SK-N-SH treated with all-trans-retinoic acid at 6 μM for 48 hours (cell line): ENCODE measurements at regions not wholly inside any gene's neighbourhood (a gene's known extent, or its start where the extent isn't known, plus 50 kb on each side); places are given as distances from the start of the nearest gene placed in this dataset.

ENCODE experiments used
- ATAC-seq: fragments of 200-7000 bp; cut with Tn5 transposase; 3 replicates; pipeline ENCODE4 v1.9.1; 2020; ENCODE audit warnings: mild to moderate bottlenecking, moderate library complexity
- ARNTL ChIP-seq: fragments of 450-650 bp; formaldehyde crosslinking; IDR thresholded peaks from 2 replicates; pipeline ENCODE4 v1.5.0; 2020; ENCODE audit warnings: low read depth, mild to moderate bottlenecking, moderate library complexity, borderline replicate concordance
- BACH2 ChIP-seq: fragments of 250-450 bp; sonication (Bioruptor Pico); IDR thresholded peaks from 2 replicates; pipeline ENCODE4 v1.9.0; 2021; ENCODE audit warnings: mild to moderate bottlenecking, borderline replicate concordance
- CSDC2 ChIP-seq: fragments of 250-450 bp; sonication (Bioruptor Pico); IDR thresholded peaks from 2 replicates; pipeline ENCODE4 v1.5.0; 2020; ENCODE audit warnings: mild to moderate bottlenecking, moderate library complexity
- ESRRG ChIP-seq: fragments of 250-450 bp; sonication (Bioruptor Pico); IDR thresholded peaks from 2 replicates; pipeline ENCODE4 v1.6.1; 2021; ENCODE audit warnings: mild to moderate bottlenecking
- GLIS3 ChIP-seq: fragments of 250-450 bp; sonication (Bioruptor Pico); IDR thresholded peaks from 2 replicates; pipeline ENCODE4 v1.5.0; 2020; ENCODE audit warnings: mild to moderate bottlenecking, moderate library complexity
- ISL1 ChIP-seq: fragments of 250-450 bp; sonication (Bioruptor Pico); IDR thresholded peaks from 2 replicates; pipeline ENCODE4 v2.1.2; 2022; ENCODE audit warnings: mild to moderate bottlenecking, moderate library complexity
- PPARA ChIP-seq: fragments of 250-450 bp; sonication (Bioruptor Pico); IDR thresholded peaks from 2 replicates; pipeline ENCODE4 v1.5.0; 2020; ENCODE audit warnings: mild to moderate bottlenecking, borderline replicate concordance
- RARB ChIP-seq: fragments of 250-450 bp; sonication (Bioruptor Pico); IDR thresholded peaks from 2 replicates; pipeline ENCODE4 v1.8.0; 2021; ENCODE audit warnings: mild to moderate bottlenecking, moderate library complexity
- SNAI2 ChIP-seq: fragments of 250-450 bp; sonication (Bioruptor Pico); IDR thresholded peaks from 2 replicates; pipeline ENCODE4 v1.5.0; 2020; ENCODE audit warnings: mild to moderate bottlenecking, moderate library complexity
- TCF4 ChIP-seq: fragments of 250-450 bp; sonication (Bioruptor Pico); IDR thresholded peaks from 2 replicates; pipeline ENCODE4 v1.8.0; 2021; ENCODE audit warnings: mild to moderate bottlenecking, moderate library complexity, borderline replicate concordance
- TOX ChIP-seq: fragments of 250-450 bp; sonication (Bioruptor Pico); IDR thresholded peaks from 2 replicates; pipeline ENCODE4 v1.8.0; 2021; ENCODE audit warnings: mild to moderate bottlenecking, moderate library complexity, borderline replicate concordance
- ZC3H10 ChIP-seq: fragments of 250-450 bp; sonication (Bioruptor Pico); IDR thresholded peaks from 2 replicates; pipeline ENCODE4 v1.5.1; 2021; ENCODE audit warnings: mild to moderate bottlenecking, moderate library complexity
- ZFP3 ChIP-seq: fragments of 250-450 bp; sonication (Bioruptor Pico); IDR thresholded peaks from 2 replicates; pipeline ENCODE4 v1.5.0; 2020; ENCODE audit warnings: mild to moderate bottlenecking, moderate library complexity
- ZFP30 ChIP-seq: fragments of 450-650 bp; formaldehyde crosslinking; IDR thresholded peaks from 2 replicates; pipeline ENCODE4 v1.5.0; 2022; ENCODE audit warnings: mild to moderate bottlenecking, moderate library complexity
- ZNF8 ChIP-seq: fragments of 450-650 bp; formaldehyde crosslinking; IDR thresholded peaks from 2 replicates; pipeline ENCODE4 v1.5.0; 2020; ENCODE audit warnings: mild to moderate bottlenecking, moderate library complexity
- TF ChIP-seq, protein P1 (sequence below): fragments of 250-450 bp; sonication (Bioruptor Pico); IDR thresholded peaks from 2 replicates; pipeline ENCODE4 v1.5.1; 2020; ENCODE audit warnings: low read depth, mild to moderate bottlenecking, moderate library complexity
- TF ChIP-seq, protein P2 (sequence below): fragments of 250-450 bp; sonication (Bioruptor Pico); IDR thresholded peaks from 2 replicates; pipeline ENCODE4 v1.5.0; 2020; ENCODE audit warnings: mild to moderate bottlenecking, moderate library complexity
- TF ChIP-seq, protein P3 (sequence below): fragments of 250-450 bp; sonication (Bioruptor Pico); IDR thresholded peaks from 2 replicates; pipeline ENCODE4 v1.8.0; 2021; ENCODE audit warnings: low read depth, mild to moderate bottlenecking, moderate library complexity, borderline replicate concordance
- TF ChIP-seq, protein P4 (sequence below): fragments of 250-450 bp; sonication (Bioruptor Pico); IDR thresholded peaks from 2 replicates; pipeline ENCODE4 v1.8.0; 2020; ENCODE audit warnings: mild to moderate bottlenecking, moderate library complexity, borderline replicate concordance
- TF ChIP-seq, protein P5 (sequence below): fragments of 250-450 bp; sonication (Bioruptor Pico); IDR thresholded peaks from 2 replicates; pipeline ENCODE4 v1.5.1; 2021; ENCODE audit warnings: mild to moderate bottlenecking, moderate library complexity

DNA sequence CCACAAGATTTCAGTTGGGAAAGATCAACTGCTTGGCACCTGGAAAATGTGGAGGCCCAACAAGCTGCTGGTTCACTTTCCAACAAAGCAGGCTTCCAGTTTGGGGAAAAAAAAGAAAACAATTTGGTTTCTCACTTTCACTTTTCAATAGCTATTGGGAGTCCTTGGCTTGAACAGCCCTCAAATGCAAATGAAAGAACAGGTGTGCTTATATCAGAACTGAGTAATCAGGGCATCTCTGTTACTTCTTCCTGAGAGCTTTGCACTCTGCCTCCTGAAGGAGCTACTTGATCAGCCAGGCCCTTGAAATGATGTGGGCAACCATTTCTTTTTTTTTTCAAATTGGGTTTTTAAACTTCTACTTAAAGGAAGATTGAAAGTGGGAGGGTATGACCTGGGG is 73.5 kb downstream of the MFAP3 start (continued):
- TF ChIP-seq, protein P1, sequence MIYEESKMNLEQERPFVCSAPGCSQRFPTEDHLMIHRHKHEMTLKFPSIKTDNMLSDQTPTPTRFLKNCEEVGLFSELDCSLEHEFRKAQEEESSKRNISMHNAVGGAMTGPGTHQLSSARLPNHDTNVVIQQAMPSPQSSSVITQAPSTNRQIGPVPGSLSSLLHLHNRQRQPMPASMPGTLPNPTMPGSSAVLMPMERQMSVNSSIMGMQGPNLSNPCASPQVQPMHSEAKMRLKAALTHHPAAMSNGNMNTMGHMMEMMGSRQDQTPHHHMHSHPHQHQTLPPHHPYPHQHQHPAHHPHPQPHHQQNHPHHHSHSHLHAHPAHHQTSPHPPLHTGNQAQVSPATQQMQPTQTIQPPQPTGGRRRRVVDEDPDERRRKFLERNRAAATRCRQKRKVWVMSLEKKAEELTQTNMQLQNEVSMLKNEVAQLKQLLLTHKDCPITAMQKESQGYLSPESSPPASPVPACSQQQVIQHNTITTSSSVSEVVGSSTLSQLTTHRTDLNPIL, result no peak
- no peak for TF ChIP-seq ZC3H10 (CRISPR knock-in tag)
- no peak for TF ChIP-seq ZFP3 (CRISPR knock-in tag)
- TF ChIP-seq TCF4, result no peak
- TF ChIP-seq, protein P2, sequence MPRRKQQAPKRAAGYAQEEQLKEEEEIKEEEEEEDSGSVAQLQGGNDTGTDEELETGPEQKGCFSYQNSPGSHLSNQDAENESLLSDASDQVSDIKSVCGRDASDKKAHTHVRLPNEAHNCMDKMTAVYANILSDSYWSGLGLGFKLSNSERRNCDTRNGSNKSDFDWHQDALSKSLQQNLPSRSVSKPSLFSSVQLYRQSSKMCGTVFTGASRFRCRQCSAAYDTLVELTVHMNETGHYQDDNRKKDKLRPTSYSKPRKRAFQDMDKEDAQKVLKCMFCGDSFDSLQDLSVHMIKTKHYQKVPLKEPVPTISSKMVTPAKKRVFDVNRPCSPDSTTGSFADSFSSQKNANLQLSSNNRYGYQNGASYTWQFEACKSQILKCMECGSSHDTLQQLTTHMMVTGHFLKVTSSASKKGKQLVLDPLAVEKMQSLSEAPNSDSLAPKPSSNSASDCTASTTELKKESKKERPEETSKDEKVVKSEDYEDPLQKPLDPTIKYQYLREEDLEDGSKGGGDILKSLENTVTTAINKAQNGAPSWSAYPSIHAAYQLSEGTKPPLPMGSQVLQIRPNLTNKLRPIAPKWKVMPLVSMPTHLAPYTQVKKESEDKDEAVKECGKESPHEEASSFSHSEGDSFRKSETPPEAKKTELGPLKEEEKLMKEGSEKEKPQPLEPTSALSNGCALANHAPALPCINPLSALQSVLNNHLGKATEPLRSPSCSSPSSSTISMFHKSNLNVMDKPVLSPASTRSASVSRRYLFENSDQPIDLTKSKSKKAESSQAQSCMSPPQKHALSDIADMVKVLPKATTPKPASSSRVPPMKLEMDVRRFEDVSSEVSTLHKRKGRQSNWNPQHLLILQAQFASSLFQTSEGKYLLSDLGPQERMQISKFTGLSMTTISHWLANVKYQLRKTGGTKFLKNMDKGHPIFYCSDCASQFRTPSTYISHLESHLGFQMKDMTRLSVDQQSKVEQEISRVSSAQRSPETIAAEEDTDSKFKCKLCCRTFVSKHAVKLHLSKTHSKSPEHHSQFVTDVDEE, result no peak
- TF ChIP-seq ESRRG, result no peak

DNA sequence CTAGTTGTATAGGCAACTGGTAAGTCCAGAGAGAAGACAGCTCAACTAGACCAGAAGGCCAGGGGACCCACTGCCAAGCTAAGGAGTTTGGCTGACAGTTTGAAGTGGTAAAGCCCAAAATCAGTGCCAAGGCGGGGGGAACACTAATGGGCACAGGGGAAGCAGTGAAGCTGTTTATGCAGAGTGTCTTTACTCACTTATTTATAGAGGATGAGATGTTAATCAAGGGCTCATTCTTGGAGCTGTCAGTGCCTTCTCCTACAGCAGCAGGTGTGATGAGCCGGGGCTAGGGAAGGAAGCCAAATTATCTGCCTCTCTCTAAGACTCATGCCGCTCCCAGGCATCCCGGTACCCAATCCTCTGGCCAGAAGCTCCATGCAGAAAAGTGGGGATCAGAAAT is 75.2 kb upstream of the GALNT10 start:
- no peak for TF ChIP-seq ZNF8 (CRISPR knock-in tag)
- no peak for TF ChIP-seq GLIS3 (CRISPR knock-in tag)
- no peak for TF ChIP-seq ZC3H10 (CRISPR knock-in tag)
- TF ChIP-seq PPARA (CRISPR knock-in tag), result no peak
- TF ChIP-seq, protein P3, sequence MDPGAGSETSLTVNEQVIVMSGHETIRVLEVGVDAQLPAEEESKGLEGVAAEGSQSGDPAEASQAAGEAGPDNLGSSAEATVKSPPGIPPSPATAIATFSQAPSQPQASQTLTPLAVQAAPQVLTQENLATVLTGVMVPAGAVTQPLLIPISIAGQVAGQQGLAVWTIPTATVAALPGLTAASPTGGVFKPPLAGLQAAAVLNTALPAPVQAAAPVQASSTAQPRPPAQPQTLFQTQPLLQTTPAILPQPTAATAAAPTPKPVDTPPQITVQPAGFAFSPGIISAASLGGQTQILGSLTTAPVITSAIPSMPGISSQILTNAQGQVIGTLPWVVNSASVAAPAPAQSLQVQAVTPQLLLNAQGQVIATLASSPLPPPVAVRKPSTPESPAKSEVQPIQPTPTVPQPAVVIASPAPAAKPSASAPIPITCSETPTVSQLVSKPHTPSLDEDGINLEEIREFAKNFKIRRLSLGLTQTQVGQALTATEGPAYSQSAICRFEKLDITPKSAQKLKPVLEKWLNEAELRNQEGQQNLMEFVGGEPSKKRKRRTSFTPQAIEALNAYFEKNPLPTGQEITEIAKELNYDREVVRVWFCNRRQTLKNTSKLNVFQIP (CRISPR knock-in tag), result no peak
- TF ChIP-seq, protein P4, sequence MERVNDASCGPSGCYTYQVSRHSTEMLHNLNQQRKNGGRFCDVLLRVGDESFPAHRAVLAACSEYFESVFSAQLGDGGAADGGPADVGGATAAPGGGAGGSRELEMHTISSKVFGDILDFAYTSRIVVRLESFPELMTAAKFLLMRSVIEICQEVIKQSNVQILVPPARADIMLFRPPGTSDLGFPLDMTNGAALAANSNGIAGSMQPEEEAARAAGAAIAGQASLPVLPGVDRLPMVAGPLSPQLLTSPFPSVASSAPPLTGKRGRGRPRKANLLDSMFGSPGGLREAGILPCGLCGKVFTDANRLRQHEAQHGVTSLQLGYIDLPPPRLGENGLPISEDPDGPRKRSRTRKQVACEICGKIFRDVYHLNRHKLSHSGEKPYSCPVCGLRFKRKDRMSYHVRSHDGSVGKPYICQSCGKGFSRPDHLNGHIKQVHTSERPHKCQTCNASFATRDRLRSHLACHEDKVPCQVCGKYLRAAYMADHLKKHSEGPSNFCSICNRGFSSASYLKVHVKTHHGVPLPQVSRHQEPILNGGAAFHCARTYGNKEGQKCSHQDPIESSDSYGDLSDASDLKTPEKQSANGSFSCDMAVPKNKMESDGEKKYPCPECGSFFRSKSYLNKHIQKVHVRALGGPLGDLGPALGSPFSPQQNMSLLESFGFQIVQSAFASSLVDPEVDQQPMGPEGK (CRISPR knock-in tag), result no peak
- TF ChIP-seq ZFP30 (CRISPR knock-in tag), result no peak
- no peak for TF ChIP-seq BACH2 (CRISPR knock-in tag)
- TF ChIP-seq SNAI2 (CRISPR knock-in tag), result no peak
- no peak for TF ChIP-seq ESRRG
- TF ChIP-seq, protein P5, sequence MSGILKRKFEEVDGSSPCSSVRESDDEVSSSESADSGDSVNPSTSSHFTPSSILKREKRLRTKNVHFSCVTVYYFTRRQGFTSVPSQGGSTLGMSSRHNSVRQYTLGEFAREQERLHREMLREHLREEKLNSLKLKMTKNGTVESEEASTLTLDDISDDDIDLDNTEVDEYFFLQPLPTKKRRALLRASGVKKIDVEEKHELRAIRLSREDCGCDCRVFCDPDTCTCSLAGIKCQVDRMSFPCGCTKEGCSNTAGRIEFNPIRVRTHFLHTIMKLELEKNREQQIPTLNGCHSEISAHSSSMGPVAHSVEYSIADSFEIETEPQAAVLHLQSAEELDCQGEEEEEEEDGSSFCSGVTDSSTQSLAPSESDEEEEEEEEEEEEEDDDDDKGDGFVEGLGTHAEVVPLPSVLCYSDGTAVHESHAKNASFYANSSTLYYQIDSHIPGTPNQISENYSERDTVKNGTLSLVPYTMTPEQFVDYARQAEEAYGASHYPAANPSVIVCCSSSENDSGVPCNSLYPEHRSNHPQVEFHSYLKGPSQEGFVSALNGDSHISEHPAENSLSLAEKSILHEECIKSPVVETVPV, result no peak
- TF ChIP-seq TCF4, result no peak
- TF ChIP-seq ARNTL (CRISPR knock-in tag), result no peak
- TF ChIP-seq, protein P2, result no peak
- no peak for TF ChIP-seq CSDC2 (CRISPR knock-in tag)
- no peak for TF ChIP-seq RARB (CRISPR knock-in tag)
- TF ChIP-seq ISL1, result no peak
- no peak for TF ChIP-seq TOX (CRISPR knock-in tag)
- no peak for TF ChIP-seq ZFP3 (CRISPR knock-in tag)
- TF ChIP-seq, protein P1, result no peak
- ATAC-seq, result no peak
